HL-60 (cell line): ENCODE measurements at regions not wholly inside any gene's neighbourhood (a gene's known extent, or its start where the extent isn't known, plus 50 kb on each side); places are given as distances from the start of the nearest gene placed in this dataset.

Experiments
- CTCF ChIP-seq: IDR thresholded peaks from one replicate; pipeline ENCODE4 v1.5.1; 2011; ENCODE audit warnings: low read length, control low read depth, inconsistent platforms; ENCODE audit not compliant: insufficient read depth
- GABPA ChIP-seq: IDR thresholded peaks from 2 replicates; pipeline ENCODE4 v1.6.1; 2012; ENCODE audit warnings: low read depth
- POLR2AphosphoS5 ChIP-seq: IDR thresholded peaks from 2 replicates; pipeline ENCODE4 v1.6.1; 2012; ENCODE audit warnings: low read depth
- REST ChIP-seq: IDR thresholded peaks from 2 replicates; pipeline ENCODE4 v1.6.1; 2012; ENCODE audit warnings: low read depth; ENCODE audit not compliant: insufficient replicate concordance
- SPI1 ChIP-seq: IDR thresholded peaks from 2 replicates; pipeline ENCODE4 v1.6.1; 2012; ENCODE audit warnings: low read depth, mild to moderate bottlenecking, borderline replicate concordance

GRCh38 chr7:81331061-81332018 is 412.5 kb upstream of the SEMA3C start:
- no peak for TF ChIP-seq REST
- no peak for TF ChIP-seq CTCF
- TF ChIP-seq GABPA = no peak
- no peak for TF ChIP-seq SPI1
- TF ChIP-seq POLR2AphosphoS5 = no peak
